ENCODE measurements at regions not wholly inside any gene's neighbourhood (a gene's known extent, or its start where the extent isn't known, plus 50 kb on each side); places are given as distances from the start of the nearest gene placed in this dataset.
"Not testable (repeated sequence)": the region's sequence is repeated elsewhere in the genome, so short reads cannot be mapped to it uniquely, and the experiment has no call there.

GRCh38 chr20:30412972-30413371, 844.5 kb upstream of the DEFB115 start:
- no peak for TF ChIP-seq CTCF (IDR thresholded peaks at IDR 0.05; ENCODE audit: insufficient read depth, low read length, missing control alignments)
- ChIA-PET CTCF (no interaction called here), POLR2A (no interaction called here)
- no peak overlapping the region for H3K4me3 ChIP-seq (ENCODE audit: low read depth, low read length)
- DNase-seq (ENCODE audit: low read depth, low spot score) = no peak

GRCh38 chr20:30417387-30417786, 840.1 kb upstream of the DEFB115 start:
- H3K4me3 ChIP-seq (ENCODE audit: low read depth, low read length); POLR2A ChIA-PET; DNase-seq (ENCODE audit: low read depth, low spot score); CTCF ChIA-PET: not testable (repeated sequence)

- H3K4me3 ChIP-seq (ENCODE audit: low read depth, low read length); POLR2A ChIA-PET; CTCF ChIA-PET; DNase-seq (ENCODE audit: low read depth, low spot score): not testable (repeated sequence)
Observed at GRCh38 chr20:30418378-30418777, 839.1 kb upstream of the DEFB115 start.

GRCh38 chr20:30419466-30419865, 838.0 kb upstream of the DEFB115 start:
- H3K4me3 ChIP-seq (ENCODE audit: low read depth, low read length) = no peak overlapping the region
- no peak for TF ChIP-seq CTCF (IDR thresholded peaks at IDR 0.05; ENCODE audit: insufficient read depth, low read length, missing control alignments)
- POLR2A ChIA-PET = no interaction called here
- CTCF ChIA-PET = no interaction called here
- no peak for DNase-seq (ENCODE audit: low read depth, low spot score)

- POLR2A ChIA-PET; DNase-seq (ENCODE audit: low read depth, low spot score); H3K4me3 ChIP-seq (ENCODE audit: low read depth, low read length); CTCF ChIA-PET: not testable (repeated sequence)
Observed at GRCh38 chr20:30419871-30420420, 837.5 kb upstream of the DEFB115 start.
